ENCODE measurements at regions not wholly inside any gene's neighbourhood (a gene's known extent, or its start where the extent isn't known, plus 50 kb on each side); places are given as distances from the start of the nearest gene placed in this dataset.

DNA sequence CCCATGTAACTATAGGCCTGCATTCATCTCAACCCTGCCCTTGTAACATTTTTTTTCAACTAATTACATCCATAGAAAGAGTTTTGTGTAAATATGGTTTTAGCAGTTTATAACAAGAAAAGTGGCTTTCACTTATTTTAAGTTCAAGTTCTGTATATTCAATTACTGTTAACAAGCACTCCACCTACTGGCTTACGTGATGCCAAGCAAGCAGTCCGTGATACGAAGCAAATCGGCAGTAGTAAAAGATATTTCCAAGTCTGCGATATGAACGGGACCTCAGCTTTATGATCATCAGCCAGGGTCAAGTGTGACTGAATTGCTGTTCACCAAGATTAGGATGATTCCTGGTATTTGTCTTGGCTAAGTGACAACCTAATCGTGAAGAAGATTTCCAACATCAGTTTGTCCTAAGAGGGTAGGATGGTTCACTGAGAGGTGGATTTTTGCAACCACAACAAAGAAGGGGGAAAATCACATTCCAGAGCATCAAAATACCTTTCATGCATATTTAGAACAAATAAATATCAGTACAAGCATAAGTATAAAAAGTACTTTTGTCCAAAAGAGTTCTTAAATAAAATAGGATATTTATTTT lies 456.2 kb downstream of the FOXG1 start:
- TF ChIP-seq, protein P1, sequence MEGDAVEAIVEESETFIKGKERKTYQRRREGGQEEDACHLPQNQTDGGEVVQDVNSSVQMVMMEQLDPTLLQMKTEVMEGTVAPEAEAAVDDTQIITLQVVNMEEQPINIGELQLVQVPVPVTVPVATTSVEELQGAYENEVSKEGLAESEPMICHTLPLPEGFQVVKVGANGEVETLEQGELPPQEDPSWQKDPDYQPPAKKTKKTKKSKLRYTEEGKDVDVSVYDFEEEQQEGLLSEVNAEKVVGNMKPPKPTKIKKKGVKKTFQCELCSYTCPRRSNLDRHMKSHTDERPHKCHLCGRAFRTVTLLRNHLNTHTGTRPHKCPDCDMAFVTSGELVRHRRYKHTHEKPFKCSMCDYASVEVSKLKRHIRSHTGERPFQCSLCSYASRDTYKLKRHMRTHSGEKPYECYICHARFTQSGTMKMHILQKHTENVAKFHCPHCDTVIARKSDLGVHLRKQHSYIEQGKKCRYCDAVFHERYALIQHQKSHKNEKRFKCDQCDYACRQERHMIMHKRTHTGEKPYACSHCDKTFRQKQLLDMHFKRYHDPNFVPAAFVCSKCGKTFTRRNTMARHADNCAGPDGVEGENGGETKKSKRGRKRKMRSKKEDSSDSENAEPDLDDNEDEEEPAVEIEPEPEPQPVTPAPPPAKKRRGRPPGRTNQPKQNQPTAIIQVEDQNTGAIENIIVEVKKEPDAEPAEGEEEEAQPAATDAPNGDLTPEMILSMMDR (IDR thresholded peaks at IDR 0.05; ENCODE audit: low read length, missing control alignments) = peak; percentile 87
- H3K4me3 ChIP-seq (replicated peaks; ENCODE audit: low read depth, low read length) = no peak overlapping the region
- peak; percentile 76 for DNase-seq (ENCODE audit: low read depth)

DNA sequence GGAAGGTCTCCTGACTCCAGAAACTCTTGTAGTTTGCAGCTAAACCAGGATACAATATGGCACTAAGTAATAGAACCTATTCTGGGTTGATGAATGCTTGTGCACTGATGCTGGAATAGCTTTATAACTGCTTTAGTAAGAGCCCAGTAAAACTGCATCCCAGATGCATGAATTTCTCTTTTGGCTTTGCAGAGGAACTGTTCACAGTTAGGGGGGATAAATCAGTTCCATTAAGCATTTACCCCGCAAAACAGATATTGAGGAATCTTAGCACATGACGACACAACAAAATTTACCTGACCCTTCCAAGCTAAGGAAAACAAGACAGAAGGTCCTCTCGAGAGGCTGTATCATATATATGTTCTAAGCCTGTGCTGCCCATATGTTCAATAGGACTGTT lies 457.4 kb downstream of the FOXG1 start:
- TF ChIP-seq, protein P1 (IDR thresholded peaks at IDR 0.05; ENCODE audit: low read length, missing control alignments) = no peak
- H3K4me3 ChIP-seq (replicated peaks; ENCODE audit: low read depth, low read length) = no peak overlapping the region

DNA sequence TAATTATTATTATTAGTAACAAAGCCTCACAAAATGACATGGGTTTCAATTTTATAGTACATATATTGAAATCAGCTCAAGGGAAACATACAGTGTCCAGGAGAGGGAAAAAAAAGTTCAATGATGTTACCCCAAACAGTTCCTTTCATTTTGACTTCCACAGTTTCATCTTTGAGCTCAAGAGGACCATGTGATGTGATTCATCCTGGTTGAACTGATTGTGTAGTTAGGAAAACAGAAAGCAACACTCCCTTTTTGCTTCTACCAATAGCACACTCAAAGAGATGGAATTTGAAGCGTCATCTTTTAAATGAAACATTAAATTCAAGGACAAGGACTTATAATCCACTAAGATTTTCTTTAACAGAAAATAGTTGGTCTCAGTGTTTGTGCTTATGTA lies 461.0 kb downstream of the FOXG1 start:
- TF ChIP-seq, protein P1 (IDR thresholded peaks at IDR 0.05; ENCODE audit: low read length, missing control alignments) = no peak
- no peak overlapping the region for H3K4me3 ChIP-seq (replicated peaks; ENCODE audit: low read depth, low read length)
- peak; percentile 63 for DNase-seq (ENCODE audit: low read depth)

More for the DNA sequence above, 457.4 kb downstream of the FOXG1 start:
- DNase-seq (ENCODE audit: low read depth) = no peak

DNA sequence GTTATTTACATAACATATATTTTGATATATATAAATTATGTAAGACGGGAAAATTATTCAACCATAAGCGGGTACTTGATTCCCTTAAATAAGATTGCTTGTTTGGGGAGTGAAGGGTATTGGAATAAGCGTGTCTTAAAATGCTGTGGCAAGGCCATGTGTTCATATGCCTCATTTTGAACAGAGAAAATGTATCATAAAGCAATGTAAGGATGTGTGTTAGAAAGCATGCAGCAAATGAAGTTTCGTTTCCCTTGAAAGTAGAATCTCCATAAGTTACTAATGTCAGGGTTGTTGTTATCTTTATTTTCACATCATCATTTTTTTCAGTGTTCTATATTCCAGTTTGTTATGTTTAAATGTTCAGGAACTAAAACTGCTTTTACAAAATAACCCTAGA lies 465.6 kb downstream of the FOXG1 start:
- H3K4me3 ChIP-seq (replicated peaks; ENCODE audit: low read depth, low read length) = no peak overlapping the region
- TF ChIP-seq, protein P1 (IDR thresholded peaks at IDR 0.05; ENCODE audit: low read length, missing control alignments) = no peak
- no peak for DNase-seq (ENCODE audit: low read depth)

DNA sequence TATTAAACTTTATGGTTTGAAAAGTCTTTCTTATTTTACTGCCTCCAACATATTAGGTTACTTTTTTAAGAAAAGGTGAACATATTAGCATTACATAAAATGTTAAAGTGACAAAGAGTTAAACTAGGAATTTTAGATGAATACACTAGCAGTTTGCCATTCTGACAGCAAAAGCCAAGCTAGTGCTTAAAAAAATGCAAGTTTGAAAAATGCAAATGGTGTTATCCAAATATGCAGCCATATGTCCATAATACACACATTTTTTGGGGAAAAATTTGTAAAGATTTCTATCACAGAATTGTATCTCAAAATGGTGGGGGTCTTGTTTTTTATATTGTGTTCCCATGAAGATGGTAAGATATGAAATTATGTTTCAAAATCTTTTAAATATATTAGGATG lies 466.1 kb downstream of the FOXG1 start:
- TF ChIP-seq, protein P1 (IDR thresholded peaks at IDR 0.05; ENCODE audit: low read length, missing control alignments) = no peak
- no peak overlapping the region for H3K4me3 ChIP-seq (replicated peaks; ENCODE audit: low read depth, low read length)

DNA sequence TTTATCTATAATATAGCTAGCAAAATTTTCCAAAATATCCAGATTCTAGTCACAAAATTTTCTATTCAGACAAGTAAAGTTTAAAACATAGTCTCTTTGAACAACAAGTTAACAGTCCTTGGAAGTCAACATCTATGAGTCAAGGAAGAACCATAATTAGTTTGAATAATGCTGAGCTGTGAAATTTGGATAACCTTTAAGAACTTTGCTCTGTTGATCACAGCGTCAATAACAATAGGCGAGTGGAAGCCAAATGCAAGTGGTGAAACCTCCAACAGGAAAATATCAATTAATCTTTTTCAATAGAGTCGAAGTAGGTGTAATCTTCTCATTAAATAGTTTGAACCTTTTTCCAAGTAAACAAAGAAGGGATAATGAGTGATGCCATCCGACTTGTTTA lies 466.6 kb downstream of the FOXG1 start:
- no peak for DNase-seq (ENCODE audit: low read depth)
- TF ChIP-seq, protein P1 (IDR thresholded peaks at IDR 0.05; ENCODE audit: low read length, missing control alignments) = no peak
- no peak overlapping the region for H3K4me3 ChIP-seq (replicated peaks; ENCODE audit: low read depth, low read length)

More for the DNA sequence above, 466.1 kb downstream of the FOXG1 start:
- no peak for DNase-seq (ENCODE audit: low read depth)

DNA sequence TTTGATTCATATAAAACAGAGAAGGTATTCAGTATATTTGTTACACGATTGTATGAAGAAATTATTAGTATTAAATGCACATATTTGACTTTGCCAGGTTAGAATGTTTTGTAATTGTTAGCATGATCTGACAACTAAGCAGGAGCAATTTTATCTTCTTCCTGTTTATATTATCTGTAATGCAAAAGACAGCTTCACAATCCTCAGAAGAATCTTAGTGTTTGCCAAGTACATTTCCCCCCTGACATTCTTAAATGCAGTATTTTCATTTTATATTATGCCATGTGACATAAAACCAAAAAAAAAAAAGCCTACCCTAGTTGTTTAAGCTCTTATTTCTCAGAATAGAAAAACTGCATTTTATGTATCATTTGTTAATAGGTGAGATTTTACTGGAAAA lies 469.4 kb downstream of the FOXG1 start:
- no peak overlapping the region for H3K4me3 ChIP-seq (replicated peaks; ENCODE audit: low read depth, low read length)
- peak; percentile 49 for DNase-seq (ENCODE audit: low read depth)
- TF ChIP-seq, protein P1 (IDR thresholded peaks at IDR 0.05; ENCODE audit: low read length, missing control alignments) = no peak

All from fibroblast of pulmonary artery (primary cell).